Caco-2 (cell line): ENCODE measurements at regions not wholly inside any gene's neighbourhood (a gene's known extent, or its start where the extent isn't known, plus 50 kb on each side); places are given as distances from the start of the nearest gene placed in this dataset.

Experiments used
- BruUV-seq: library from RNA; stranded (reverse); fragments of 400-500 nt; replicated peaks from 2 replicates; lab custom pipeline; 2021; lab: Mats Ljungman, UMichigan
- CTCF ChIA-PET: fragments of 300-600 bp; sonication (Branson Sonifier 250); formaldehyde crosslinking; loops from one replicate; lab custom pipeline; 2022; ENCODE audit warnings: antibody characterized with exemption; lab: Charles Lee
- POLR2A ChIA-PET: fragments of 300-600 bp; sonication (Branson Sonifier 250); formaldehyde crosslinking; loops from one replicate; lab custom pipeline; 2022; ENCODE audit warnings: antibody characterized with exemption; lab: Charles Lee
- DNase-seq, 2 experiments: peaks; one replicate each; pipeline versions ENCODE4 v3.0.0 to v3.0.0-alpha.2; 2020 to 2022
- H3K27me3 ChIP-seq: replicated peaks from 2 replicates; pipeline ENCODE4 v1.6.0; 2011; ENCODE audit warnings: low read length; ENCODE audit not compliant: control insufficient read depth, insufficient read depth
- H3K36me3 ChIP-seq: 2 replicates; pipeline ENCODE4 v1.5.1; 2011; ENCODE audit warnings: low read length; ENCODE audit not compliant: control insufficient read depth, insufficient read depth
- H3K4me1 ChIP-seq: fragments of 250-450 bp; sonication (Bioruptor Pico); 2 replicates; pipeline ENCODE4 v1.5.1; 2020; ENCODE audit warnings: mild to moderate bottlenecking
- H3K4me3 ChIP-seq: 2 replicates; pipeline ENCODE4 v1.5.1; 2011; ENCODE audit warnings: low read depth, mild to moderate bottlenecking, control low read depth, low read length
- H3K9me3 ChIP-seq: fragments of 250-450 bp; sonication (Bioruptor Pico); 2 replicates; pipeline ENCODE4 v1.5.1; 2020; ENCODE audit warnings: mild to moderate bottlenecking, moderate library complexity
- H3K27ac Mint-ChIP-seq: one replicate; pipeline ENCODE4 v1.8.0; 2022; ENCODE audit warnings: mixed read lengths; ENCODE audit not compliant: unreplicated experiment
- H3K27me3 Mint-ChIP-seq: one replicate; pipeline ENCODE4 v1.8.0; 2022; ENCODE audit warnings: mixed read lengths; ENCODE audit not compliant: insufficient read depth, unreplicated experiment
- H3K36me3 Mint-ChIP-seq: one replicate; pipeline ENCODE4 v1.8.0; 2022; ENCODE audit warnings: mild to moderate bottlenecking, mixed read lengths; ENCODE audit not compliant: insufficient read depth, unreplicated experiment
- H3K4me1 Mint-ChIP-seq: one replicate; pipeline ENCODE4 v1.8.0; 2022; ENCODE audit warnings: low read depth, mixed read lengths; ENCODE audit not compliant: unreplicated experiment
- H3K4me3 Mint-ChIP-seq: one replicate; pipeline ENCODE4 v1.8.0; 2022; ENCODE audit warnings: mild to moderate bottlenecking, moderate library complexity, mixed read lengths; ENCODE audit not compliant: unreplicated experiment
- H3K9me3 Mint-ChIP-seq: one replicate; pipeline ENCODE4 v1.8.0; 2022; ENCODE audit warnings: mixed read lengths; ENCODE audit not compliant: unreplicated experiment
- CTCF ChIP-seq, 2 experiments: fragments of 200-600 bp in 1 of 2; IDR thresholded peaks; 1 replicate in 1 of 2; 2 replicates in 1 of 2; pipeline versions ENCODE4 v1.5.1 to v1.8.0; 2011 to 2022; ENCODE audit warnings: antibody characterized with exemption in 1 of 2, control low read depth in 1 of 2, inconsistent platforms in 1 of 2, low read depth in 1 of 2, low read length in 1 of 2, mild to moderate bottlenecking in 1 of 2, moderate library complexity in 1 of 2; ENCODE audit not compliant: insufficient read depth in 1 of 2, severe bottlenecking in 1 of 2, unreplicated experiment in 1 of 2
- intact Hi-C: fragments of 100-400 bp; cut with micrococcal nuclease; formaldehyde crosslinking; loops from one replicate; pipeline ENCODE4 v1.10.0; 2022; ENCODE audit not compliant: unreplicated experiment

- Mint-ChIP-seq H3K4me1 (no peaks in the 10 kb centered on the region), H3K27me3 (peaks cover 9% of the 10 kb centered on the region), H3K36me3 (no peaks in the 10 kb centered on the region), H3K27ac (no peak overlapping the region), H3K4me3 (no peak overlapping the region), H3K9me3 (no peaks in the 10 kb centered on the region)
- no peak for DNase-seq
- intact Hi-C loops = no loop called here
- ChIA-PET CTCF (no interaction called here), POLR2A (no interaction called here)
- Histone ChIP-seq H3K9me3 (no peaks in the 10 kb centered on the region), H3K4me1 (no peaks in the 10 kb centered on the region), H3K27me3 (no peaks in the 10 kb centered on the region), H3K36me3 (no peaks in the 10 kb centered on the region), H3K4me3 (no peak overlapping the region)
- no TSS peak for BruUV-seq
- no peak for TF ChIP-seq CTCF (IDR thresholded peaks at IDR 0.05; ENCODE audit: insufficient read depth in 1 of 2, low read depth in 1 of 2, low read length in 1 of 2, severe bottlenecking in 1 of 2, unreplicated experiment in 1 of 2)
These were observed 253.8 kb downstream of the FZD1 start for GRCh38 chr7:91518058-91518457.

GRCh38 chr7:91519241-91520158 lies 255.3 kb downstream of the FZD1 start:
- H3K27ac Mint-ChIP-seq = no peak overlapping the region
- Histone ChIP-seq H3K36me3 (no peaks in the 10 kb centered on the region), H3K4me3 (no peak overlapping the region), H3K27me3 (no peaks in the 10 kb centered on the region), H3K9me3 (no peaks in the 10 kb centered on the region), H3K4me1 (no peaks in the 10 kb centered on the region)
- ChIA-PET POLR2A (no interaction called here), CTCF (no interaction called here)
- no peak overlapping the region for H3K4me3 Mint-ChIP-seq
- intact Hi-C loops = no loop called here
- peaks cover 6% of the 10 kb centered on the region for H3K27me3 Mint-ChIP-seq
- BruUV-seq = no TSS peak
- DNase-seq = no peak
- no peaks in the 10 kb centered on the region for H3K4me1 Mint-ChIP-seq
- no peak for TF ChIP-seq CTCF (IDR thresholded peaks at IDR 0.05; ENCODE audit: insufficient read depth in 1 of 2, low read depth in 1 of 2, low read length in 1 of 2, severe bottlenecking in 1 of 2, unreplicated experiment in 1 of 2)
- no peaks in the 10 kb centered on the region for H3K36me3 Mint-ChIP-seq
- no peaks in the 10 kb centered on the region for H3K9me3 Mint-ChIP-seq

- H3K36me3 ChIP-seq = no peaks in the 10 kb centered on the region
- H3K27me3 ChIP-seq = no peaks in the 10 kb centered on the region
- Mint-ChIP-seq H3K9me3 (no peaks in the 10 kb centered on the region), H3K4me3 (no peak overlapping the region), H3K27me3 (peaks cover 6% of the 10 kb centered on the region), H3K36me3 (no peaks in the 10 kb centered on the region), H3K27ac (no peak overlapping the region), H3K4me1 (no peaks in the 10 kb centered on the region)
- H3K9me3 ChIP-seq = no peaks in the 10 kb centered on the region
- no peaks in the 10 kb centered on the region for H3K4me1 ChIP-seq
- ChIA-PET CTCF (no interaction called here), POLR2A (no interaction called here)
- intact Hi-C loops = no loop called here
- DNase-seq = no peak
- TF ChIP-seq CTCF (IDR thresholded peaks at IDR 0.05; ENCODE audit: insufficient read depth in 1 of 2, low read depth in 1 of 2, low read length in 1 of 2, severe bottlenecking in 1 of 2, unreplicated experiment in 1 of 2) = no peak
- no TSS peak for BruUV-seq
- no peak overlapping the region for H3K4me3 ChIP-seq
These were observed 256.4 kb downstream of the FZD1 start for GRCh38 chr7:91520645-91521044.
